ENCODE measurements at regions not wholly inside any gene's neighbourhood (a gene's known extent, or its start where the extent isn't known, plus 50 kb on each side); places are given as distances from the start of the nearest gene placed in this dataset.

GRCh38 chr16:6309271-6309670, 1023.4 kb upstream of the RBFOX1 start:
- Histone ChIP-seq H2AFZ (ENCODE audit: low read length) (no peak overlapping the region), H3K4me2 (ENCODE audit: low read depth, low read length, poor library complexity, severe bottlenecking) (no peak overlapping the region), H3K27ac (ENCODE audit: low read length) (no peak overlapping the region), H3K9me3 (ENCODE audit: low read length) (peaks cover 23% of the 10 kb centered on the region), H3K4me3 (ENCODE audit: low read length) (no peak overlapping the region), H3K79me2 (ENCODE audit: low read length) (no peaks in the 10 kb centered on the region), H3K4me1 (ENCODE audit: low read length) (no peaks in the 10 kb centered on the region), H3K27me3 (ENCODE audit: low read length) (no peaks in the 10 kb centered on the region), H3K9me2 (replicated peaks; ENCODE audit: insufficient read depth, low read length) (no peaks in the 10 kb centered on the region), H4K20me1 (ENCODE audit: insufficient read depth, low read depth, low read length) (no peaks in the 10 kb centered on the region), H3K9ac (ENCODE audit: low read length) (no peak overlapping the region), H3K36me3 (ENCODE audit: insufficient read depth, low read length) (no peaks in the 10 kb centered on the region)
- no peak for DNase-seq

GRCh38 chr16:6308176-6308575, 1024.5 kb upstream of the RBFOX1 start:
- Histone ChIP-seq H3K27ac (ENCODE audit: low read length) (no peak overlapping the region), H3K4me1 (ENCODE audit: low read length) (no peaks in the 10 kb centered on the region), H2AFZ (ENCODE audit: low read length) (no peak overlapping the region), H3K36me3 (ENCODE audit: insufficient read depth, low read length) (no peaks in the 10 kb centered on the region), H3K27me3 (ENCODE audit: low read length) (no peaks in the 10 kb centered on the region), H4K20me1 (ENCODE audit: insufficient read depth, low read depth, low read length) (no peaks in the 10 kb centered on the region), H3K9ac (ENCODE audit: low read length) (no peak overlapping the region), H3K9me2 (replicated peaks; ENCODE audit: insufficient read depth, low read length) (no peaks in the 10 kb centered on the region), H3K9me3 (ENCODE audit: low read length) (peaks cover 21% of the 10 kb centered on the region), H3K4me3 (ENCODE audit: low read length) (no peak overlapping the region), H3K4me2 (ENCODE audit: low read depth, low read length, poor library complexity, severe bottlenecking) (no peak overlapping the region), H3K79me2 (ENCODE audit: low read length) (no peaks in the 10 kb centered on the region)
- DNase-seq, result no peak

GRCh38 chr16:6300523-6300922, 1032.1 kb upstream of the RBFOX1 start:
- Histone ChIP-seq H2AFZ (ENCODE audit: low read length) (no peak overlapping the region), H3K79me2 (ENCODE audit: low read length) (no peaks in the 10 kb centered on the region), H3K27me3 (ENCODE audit: low read length) (no peaks in the 10 kb centered on the region), H3K27ac (ENCODE audit: low read length) (no peak overlapping the region), H3K9me2 (replicated peaks; ENCODE audit: insufficient read depth, low read length) (no peaks in the 10 kb centered on the region; the same call in 1 of the 2 replicates), H3K9ac (ENCODE audit: low read length) (no peak overlapping the region), H3K4me3 (ENCODE audit: low read length) (no peak overlapping the region), H3K9me3 (ENCODE audit: low read length) (peaks cover 9% of the 10 kb centered on the region; the same call in 1 of the 2 replicates), H3K36me3 (ENCODE audit: insufficient read depth, low read length) (no peaks in the 10 kb centered on the region), H3K4me1 (ENCODE audit: low read length) (no peaks in the 10 kb centered on the region), H4K20me1 (ENCODE audit: insufficient read depth, low read depth, low read length) (no peaks in the 10 kb centered on the region), H3K4me2 (ENCODE audit: low read depth, low read length, poor library complexity, severe bottlenecking) (no peak overlapping the region)
- DNase-seq, result no peak

- H3K4me2 ChIP-seq (ENCODE audit: low read depth, low read length, poor library complexity, severe bottlenecking), result no peak overlapping the region
- H3K27ac ChIP-seq (ENCODE audit: low read length), result no peak overlapping the region
- no peaks in the 10 kb centered on the region for H3K4me1 ChIP-seq (ENCODE audit: low read length)
- no peaks in the 10 kb centered on the region for H3K36me3 ChIP-seq (ENCODE audit: insufficient read depth, low read length)
- H3K27me3 ChIP-seq (ENCODE audit: low read length), result no peaks in the 10 kb centered on the region
- H3K79me2 ChIP-seq (ENCODE audit: low read length), result no peaks in the 10 kb centered on the region
- no peak for DNase-seq
- no peaks in the 10 kb centered on the region; the same call in 1 of the 2 replicates for H3K9me2 ChIP-seq (replicated peaks; ENCODE audit: insufficient read depth, low read length)
- no peak overlapping the region for H2AFZ ChIP-seq (ENCODE audit: low read length)
- H4K20me1 ChIP-seq (ENCODE audit: insufficient read depth, low read depth, low read length), result no peaks in the 10 kb centered on the region
- H3K9ac ChIP-seq (ENCODE audit: low read length), result no peak overlapping the region
- peaks cover 9% of the 10 kb centered on the region; the same call in 1 of the 2 replicates for H3K9me3 ChIP-seq (ENCODE audit: low read length)
- no peak overlapping the region for H3K4me3 ChIP-seq (ENCODE audit: low read length)
These were observed 1034.8 kb upstream of the RBFOX1 start for GRCh38 chr16:6297666-6298410.

GRCh38 chr16:6286176-6286575, 1046.5 kb upstream of the RBFOX1 start:
- H3K79me2 ChIP-seq (ENCODE audit: low read length), result no peaks in the 10 kb centered on the region

GRCh38 chr16:6284731-6285130, 1047.9 kb upstream of the RBFOX1 start:
- no peak overlapping the region for H3K4me3 ChIP-seq (ENCODE audit: low read length)
- no peaks in the 10 kb centered on the region for H3K9me2 ChIP-seq (replicated peaks; ENCODE audit: insufficient read depth, low read length)
- H2AFZ ChIP-seq (ENCODE audit: low read length), result no peak overlapping the region
- no peaks in the 10 kb centered on the region for H3K27me3 ChIP-seq (ENCODE audit: low read length)
- H3K9me3 ChIP-seq (ENCODE audit: low read length), result peaks cover 3% of the 10 kb centered on the region; the same call in 1 of the 2 replicates
- H3K36me3 ChIP-seq (ENCODE audit: insufficient read depth, low read length), result no peaks in the 10 kb centered on the region
- no peaks in the 10 kb centered on the region for H4K20me1 ChIP-seq (ENCODE audit: insufficient read depth, low read depth, low read length)
- no peaks in the 10 kb centered on the region for H3K4me1 ChIP-seq (ENCODE audit: low read length)
- no peak overlapping the region for H3K9ac ChIP-seq (ENCODE audit: low read length)
- H3K27ac ChIP-seq (ENCODE audit: low read length), result no peak overlapping the region
- H3K4me2 ChIP-seq (ENCODE audit: low read depth, low read length, poor library complexity, severe bottlenecking), result no peak overlapping the region
- H3K79me2 ChIP-seq (ENCODE audit: low read length), result no peaks in the 10 kb centered on the region
- DNase-seq, result no peak

More at GRCh38 chr16:6286176-6286575, 1046.5 kb upstream of the RBFOX1 start:
- Histone ChIP-seq H2AFZ (ENCODE audit: low read length) (no peak overlapping the region), H4K20me1 (ENCODE audit: insufficient read depth, low read depth, low read length) (no peaks in the 10 kb centered on the region), H3K36me3 (ENCODE audit: insufficient read depth, low read length) (no peaks in the 10 kb centered on the region), H3K4me2 (ENCODE audit: low read depth, low read length, poor library complexity, severe bottlenecking) (no peak overlapping the region), H3K9me2 (replicated peaks; ENCODE audit: insufficient read depth, low read length) (no peaks in the 10 kb centered on the region), H3K9me3 (ENCODE audit: low read length) (peaks cover 3% of the 10 kb centered on the region; the same call in 1 of the 2 replicates), H3K4me3 (ENCODE audit: low read length) (no peak overlapping the region), H3K27ac (ENCODE audit: low read length) (no peak overlapping the region), H3K9ac (ENCODE audit: low read length) (no peak overlapping the region), H3K27me3 (ENCODE audit: low read length) (no peaks in the 10 kb centered on the region), H3K4me1 (ENCODE audit: low read length) (no peaks in the 10 kb centered on the region)
- DNase-seq, result no peak

GRCh38 chr16:6281994-6282393, 1050.7 kb upstream of the RBFOX1 start:
- H3K27me3 ChIP-seq (ENCODE audit: low read length), result no peaks in the 10 kb centered on the region
- DNase-seq, result no peak
- H3K9me3 ChIP-seq (ENCODE audit: low read length), result peaks cover 3% of the 10 kb centered on the region
- H3K4me2 ChIP-seq (ENCODE audit: low read depth, low read length, poor library complexity, severe bottlenecking), result no peak overlapping the region
- H3K36me3 ChIP-seq (ENCODE audit: insufficient read depth, low read length), result no peaks in the 10 kb centered on the region
- no peak overlapping the region for H3K27ac ChIP-seq (ENCODE audit: low read length)
- no peaks in the 10 kb centered on the region for H3K9me2 ChIP-seq (replicated peaks; ENCODE audit: insufficient read depth, low read length)
- no peaks in the 10 kb centered on the region for H4K20me1 ChIP-seq (ENCODE audit: insufficient read depth, low read depth, low read length)
- H2AFZ ChIP-seq (ENCODE audit: low read length), result no peak overlapping the region
- H3K79me2 ChIP-seq (ENCODE audit: low read length), result no peaks in the 10 kb centered on the region
- no peak overlapping the region for H3K9ac ChIP-seq (ENCODE audit: low read length)
- H3K4me1 ChIP-seq (ENCODE audit: low read length), result no peaks in the 10 kb centered on the region
- H3K4me3 ChIP-seq (ENCODE audit: low read length), result no peak overlapping the region

GRCh38 chr16:6281274-6281673, 1051.4 kb upstream of the RBFOX1 start:
- H3K36me3 ChIP-seq (ENCODE audit: insufficient read depth, low read length), result no peaks in the 10 kb centered on the region
- no peaks in the 10 kb centered on the region for H4K20me1 ChIP-seq (ENCODE audit: insufficient read depth, low read depth, low read length)
- no peaks in the 10 kb centered on the region for H3K9me2 ChIP-seq (replicated peaks; ENCODE audit: insufficient read depth, low read length)
- H3K9ac ChIP-seq (ENCODE audit: low read length), result no peak overlapping the region
- H3K9me3 ChIP-seq (ENCODE audit: low read length), result peaks cover 3% of the 10 kb centered on the region; the same call in 1 of the 2 replicates
- no peak for DNase-seq
- H3K27me3 ChIP-seq (ENCODE audit: low read length), result no peaks in the 10 kb centered on the region
- H3K79me2 ChIP-seq (ENCODE audit: low read length), result no peaks in the 10 kb centered on the region
- no peak overlapping the region for H2AFZ ChIP-seq (ENCODE audit: low read length)
- H3K4me3 ChIP-seq (ENCODE audit: low read length), result no peak overlapping the region
- no peak overlapping the region for H3K4me2 ChIP-seq (ENCODE audit: low read depth, low read length, poor library complexity, severe bottlenecking)
- no peak overlapping the region for H3K27ac ChIP-seq (ENCODE audit: low read length)
- H3K4me1 ChIP-seq (ENCODE audit: low read length), result no peaks in the 10 kb centered on the region

Measured in Karpas-422 (cell line).